Astrocyte (in vitro differentiated cells and primary cell): ENCODE measurements at regions not wholly inside any gene's neighbourhood (a gene's known extent, or its start where the extent isn't known, plus 50 kb on each side); places are given as distances from the start of the nearest gene placed in this dataset.

Experiments
- EZH2 ChIP-seq: IDR thresholded peaks from 2 replicates; pipeline ENCODE4 v1.6.1; 2012; ENCODE audit warnings: mild to moderate bottlenecking, low read length, inconsistent platforms; ENCODE audit not compliant: insufficient read depth
- TF ChIP-seq, protein P1 (sequence below): IDR thresholded peaks from 2 replicates; pipeline ENCODE4 v1.5.1; 2011; ENCODE audit warnings: low read depth, mild to moderate bottlenecking, inconsistent platforms, low read length, moderate library complexity; ENCODE audit not compliant: insufficient read depth

DNA sequence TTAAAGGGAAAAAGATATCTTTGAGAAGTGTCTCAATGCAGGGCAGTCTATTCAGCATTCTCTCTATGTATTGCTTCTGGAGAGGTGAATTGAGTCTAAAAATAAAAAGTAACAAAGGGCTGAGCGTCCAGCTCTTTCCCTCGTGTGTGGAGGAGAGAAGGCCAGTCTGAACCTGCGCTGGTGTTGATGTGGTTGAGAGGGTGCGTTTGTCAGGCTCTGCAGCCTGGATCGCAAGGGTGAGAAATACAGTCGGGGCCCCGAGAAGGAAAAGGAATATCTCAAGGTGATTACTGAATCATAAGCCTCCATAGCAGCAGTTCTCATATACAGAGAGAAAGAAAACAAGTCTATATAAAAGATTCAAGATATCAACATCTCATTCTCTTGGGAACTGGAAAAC is 494.1 kb upstream of the MDFIC2 start:
- TF ChIP-seq, protein P1, sequence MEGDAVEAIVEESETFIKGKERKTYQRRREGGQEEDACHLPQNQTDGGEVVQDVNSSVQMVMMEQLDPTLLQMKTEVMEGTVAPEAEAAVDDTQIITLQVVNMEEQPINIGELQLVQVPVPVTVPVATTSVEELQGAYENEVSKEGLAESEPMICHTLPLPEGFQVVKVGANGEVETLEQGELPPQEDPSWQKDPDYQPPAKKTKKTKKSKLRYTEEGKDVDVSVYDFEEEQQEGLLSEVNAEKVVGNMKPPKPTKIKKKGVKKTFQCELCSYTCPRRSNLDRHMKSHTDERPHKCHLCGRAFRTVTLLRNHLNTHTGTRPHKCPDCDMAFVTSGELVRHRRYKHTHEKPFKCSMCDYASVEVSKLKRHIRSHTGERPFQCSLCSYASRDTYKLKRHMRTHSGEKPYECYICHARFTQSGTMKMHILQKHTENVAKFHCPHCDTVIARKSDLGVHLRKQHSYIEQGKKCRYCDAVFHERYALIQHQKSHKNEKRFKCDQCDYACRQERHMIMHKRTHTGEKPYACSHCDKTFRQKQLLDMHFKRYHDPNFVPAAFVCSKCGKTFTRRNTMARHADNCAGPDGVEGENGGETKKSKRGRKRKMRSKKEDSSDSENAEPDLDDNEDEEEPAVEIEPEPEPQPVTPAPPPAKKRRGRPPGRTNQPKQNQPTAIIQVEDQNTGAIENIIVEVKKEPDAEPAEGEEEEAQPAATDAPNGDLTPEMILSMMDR: no peak
- no peak for TF ChIP-seq EZH2
